ENCODE measurements at regions not wholly inside any gene's neighbourhood (a gene's known extent, or its start where the extent isn't known, plus 50 kb on each side); places are given as distances from the start of the nearest gene placed in this dataset.

- Histone ChIP-seq H3K4me1 (no peaks in the 10 kb centered on the region), H3K9me3 (no peaks in the 10 kb centered on the region), H3K4me3 (no peak overlapping the region), H3K27ac (no peak overlapping the region), H3K36me3 (no peaks in the 10 kb centered on the region), H3K27me3 (no peaks in the 10 kb centered on the region)
- no peak for TF ChIP-seq CTCF (IDR thresholded peaks at IDR 0.05)
- no peak for TF ChIP-seq POLR2A (IDR thresholded peaks at IDR 0.05)
- no peak for DNase-seq
Measured at GRCh38 chr22:27687984-27688545, 113.5 kb downstream of the MN1 start.

DNA sequence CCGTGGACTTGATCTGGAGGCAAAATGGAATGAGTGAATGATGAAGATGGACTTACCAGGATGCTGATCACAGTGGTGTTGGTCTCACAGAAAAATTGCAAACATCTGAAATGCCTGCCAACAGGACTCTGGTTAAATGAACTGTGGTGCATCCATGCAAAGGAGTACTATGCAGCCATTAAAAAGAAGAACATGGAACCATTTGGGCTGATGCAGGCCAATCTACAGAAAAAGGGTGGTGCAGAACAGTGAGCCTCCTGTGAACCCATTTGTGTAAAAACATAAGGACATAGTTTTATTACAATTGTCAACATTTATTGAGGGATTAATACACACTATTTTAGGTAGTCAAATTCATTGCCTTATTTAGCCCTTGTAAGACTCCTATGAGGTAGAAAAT, 111.9 kb downstream of the MN1 start:
- H3K27ac ChIP-seq: no peak overlapping the region
- H3K36me3 ChIP-seq: no peaks in the 10 kb centered on the region
- no peaks in the 10 kb centered on the region for H3K9me3 ChIP-seq
- no peaks in the 10 kb centered on the region for H3K4me1 ChIP-seq
- no peak overlapping the region for H3K4me3 ChIP-seq
- no peak for DNase-seq
- no peaks in the 10 kb centered on the region for H3K27me3 ChIP-seq
- no peak for TF ChIP-seq CTCF (IDR thresholded peaks at IDR 0.05)
- no peak for TF ChIP-seq POLR2A (IDR thresholded peaks at IDR 0.05)

- Histone ChIP-seq H3K4me3 (no peak overlapping the region), H3K4me1 (no peaks in the 10 kb centered on the region), H3K27ac (no peak overlapping the region), H3K36me3 (no peaks in the 10 kb centered on the region), H3K9me3 (no peaks in the 10 kb centered on the region), H3K27me3 (no peaks in the 10 kb centered on the region)
- DNase-seq: no peak
- TF ChIP-seq CTCF (IDR thresholded peaks at IDR 0.05): no peak
- no peak for TF ChIP-seq POLR2A (IDR thresholded peaks at IDR 0.05)
Measured at GRCh38 chr22:27690599-27690998, 111.0 kb downstream of the MN1 start.

GRCh38 chr22:27692243-27692642, 109.3 kb downstream of the MN1 start:
- no peaks in the 10 kb centered on the region for H3K4me1 ChIP-seq
- H3K27ac ChIP-seq: no peak overlapping the region
- no peaks in the 10 kb centered on the region for H3K36me3 ChIP-seq
- TF ChIP-seq CTCF (IDR thresholded peaks at IDR 0.05) (no peak), POLR2A (IDR thresholded peaks at IDR 0.05) (no peak)
- no peak for DNase-seq
- H3K9me3 ChIP-seq: peaks cover 0 to 3% (median 0%) of the 10 kb centered on the region in 4 donors
- no peaks in the 10 kb centered on the region for H3K27me3 ChIP-seq
- H3K4me3 ChIP-seq: no peak overlapping the region

DNA sequence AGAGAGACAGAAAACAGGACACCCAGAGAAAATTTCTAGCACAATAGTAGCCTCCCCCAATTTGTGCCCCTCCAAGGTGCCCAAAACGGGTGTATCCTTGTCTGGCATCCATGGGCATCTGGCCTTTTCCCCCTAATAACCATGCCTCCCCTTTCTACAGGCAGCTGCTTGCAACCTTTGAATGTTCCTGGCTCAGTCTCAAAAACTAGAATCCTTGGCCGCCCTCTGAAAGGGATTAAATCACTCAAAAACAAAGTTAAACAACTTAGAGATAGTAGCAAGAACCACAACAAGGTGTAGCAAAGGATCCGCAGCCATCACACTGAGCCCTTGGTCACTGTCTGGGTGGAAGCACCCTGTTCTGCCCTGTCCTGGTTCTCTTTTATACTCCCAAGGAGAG, 105.6 kb downstream of the MN1 start:
- Histone ChIP-seq H3K9me3 (peaks cover 0 to 9% (median 0%) of the 10 kb centered on the region in 4 donors), H3K4me1 (no peaks in the 10 kb centered on the region), H3K36me3 (no peaks in the 10 kb centered on the region), H3K4me3 (no peak overlapping the region), H3K27ac (no peak overlapping the region), H3K27me3 (no peaks in the 10 kb centered on the region)
- TF ChIP-seq POLR2A (IDR thresholded peaks at IDR 0.05) (no peak), CTCF (IDR thresholded peaks at IDR 0.05) (no peak)
- no peak for DNase-seq

DNA sequence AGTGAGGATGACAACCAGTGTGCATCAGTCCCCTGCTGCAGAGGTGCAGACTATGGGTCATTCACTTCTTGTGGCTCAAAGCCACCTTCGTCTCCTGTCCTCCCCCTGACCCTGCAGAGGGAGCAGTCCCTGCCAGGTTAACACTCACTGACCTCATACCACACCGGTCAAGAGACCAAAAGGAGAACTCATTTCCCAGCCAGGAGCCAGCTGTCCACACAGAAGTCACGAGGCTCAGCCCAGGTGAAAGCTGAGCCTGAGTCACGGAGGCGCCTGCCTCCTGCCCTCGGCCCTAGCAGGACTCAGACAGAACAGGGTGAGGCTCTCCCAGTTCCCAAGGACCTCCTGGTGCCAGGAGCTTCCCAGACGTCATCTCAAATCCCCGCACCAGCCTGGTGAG, 103.7 kb downstream of the MN1 start:
- Histone ChIP-seq H3K36me3 (no peaks in the 10 kb centered on the region), H3K9me3 (peaks cover 0 to 9% (median 0%) of the 10 kb centered on the region in 4 donors), H3K27me3 (no peaks in the 10 kb centered on the region), H3K4me1 (no peaks in the 10 kb centered on the region), H3K4me3 (no peak overlapping the region), H3K27ac (no peak overlapping the region)
- no peak for DNase-seq
- no peak for TF ChIP-seq POLR2A (IDR thresholded peaks at IDR 0.05)
- TF ChIP-seq CTCF (IDR thresholded peaks at IDR 0.05): no peak

Measured in Peyer's patch (tissue), 4 donors.